ENCODE measurements at regions not wholly inside any gene's neighbourhood (a gene's known extent, or its start where the extent isn't known, plus 50 kb on each side); places are given as distances from the start of the nearest gene placed in this dataset.

DNA sequence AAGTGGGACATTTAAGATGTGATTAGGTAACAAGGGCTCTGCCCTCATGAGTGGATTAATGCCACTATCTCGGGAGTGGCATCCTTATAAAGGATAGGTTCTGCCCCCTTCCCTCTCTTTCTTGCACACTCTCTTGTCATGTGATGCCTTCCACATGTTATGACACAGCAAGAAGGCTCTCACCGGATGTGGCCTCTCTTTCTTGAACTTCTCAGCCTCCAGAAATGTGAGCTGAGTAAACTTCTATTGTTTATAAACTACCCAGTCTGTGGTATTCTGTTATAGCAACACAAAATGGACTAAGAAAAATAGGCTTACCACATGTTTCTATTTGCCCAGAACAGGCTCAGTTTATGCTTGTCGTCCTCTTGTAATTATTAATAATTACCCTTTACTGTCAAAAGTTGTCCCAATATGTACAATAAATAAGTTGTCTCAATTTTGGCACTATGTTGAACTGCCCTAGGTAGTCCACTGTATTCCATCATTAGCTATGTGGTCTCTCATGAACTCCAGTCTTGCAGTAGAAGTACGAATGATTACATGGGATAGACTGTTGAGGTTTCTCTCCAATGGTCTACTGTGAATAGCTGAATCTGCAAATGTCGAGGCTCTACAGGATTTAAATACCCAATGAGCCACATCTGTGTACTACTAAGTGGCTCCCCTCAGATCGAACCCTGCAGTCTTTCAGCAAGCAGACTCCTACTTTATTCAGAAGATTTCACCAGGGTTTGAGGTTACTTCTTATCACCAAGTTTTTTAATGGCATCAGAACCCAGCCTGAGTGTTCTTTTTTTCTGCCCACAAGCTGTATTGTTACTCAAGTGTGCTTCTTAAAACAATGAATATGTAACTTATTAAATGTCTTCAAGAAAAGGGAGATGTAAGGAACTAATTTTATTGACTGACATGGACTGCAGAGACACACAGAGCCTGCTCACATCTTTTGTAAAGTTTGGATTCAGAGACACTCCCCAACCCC, 102.0 kb upstream of the LEF1 start:
- Mint-ChIP-seq H3K36me3 (ENCODE audit: low read depth) (no peaks in the 10 kb centered on the region), H3K27me3 (no peaks in the 10 kb centered on the region), H3K9me3 (no peaks in the 10 kb centered on the region), H3K27ac (no peak overlapping the region), H3K4me1 (no peaks in the 10 kb centered on the region), H3K4me3 (no peak overlapping the region)
- DNase-seq, result no peak
- ChIA-PET POLR2A (no interaction called here), CTCF (no interaction called here)

DNA sequence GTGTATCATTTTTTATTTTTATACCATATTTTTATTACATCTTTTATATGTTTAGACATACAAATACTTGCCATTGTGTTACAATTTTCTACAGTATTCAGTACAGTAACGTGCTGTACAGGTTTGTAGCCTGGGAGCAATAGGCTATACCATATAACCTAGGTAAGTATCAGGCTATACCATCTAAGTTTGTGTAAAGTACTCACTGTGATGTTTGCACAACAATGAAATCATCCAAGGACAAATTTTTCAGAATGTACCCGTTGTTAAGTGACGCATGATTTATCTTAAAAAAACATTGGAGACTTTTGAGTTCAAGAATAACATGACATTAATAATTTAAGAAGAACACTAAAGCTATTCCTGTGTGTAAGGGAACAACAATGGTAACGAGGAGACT, 96.0 kb upstream of the LEF1 start:
- Mint-ChIP-seq H3K27me3 (no peaks in the 10 kb centered on the region), H3K36me3 (ENCODE audit: low read depth) (no peaks in the 10 kb centered on the region), H3K27ac (no peak overlapping the region), H3K9me3 (no peaks in the 10 kb centered on the region), H3K4me1 (no peaks in the 10 kb centered on the region), H3K4me3 (no peak overlapping the region)
- CTCF ChIA-PET, result no interaction called here
- DNase-seq, result no peak
- POLR2A ChIA-PET, result no interaction called here

DNA sequence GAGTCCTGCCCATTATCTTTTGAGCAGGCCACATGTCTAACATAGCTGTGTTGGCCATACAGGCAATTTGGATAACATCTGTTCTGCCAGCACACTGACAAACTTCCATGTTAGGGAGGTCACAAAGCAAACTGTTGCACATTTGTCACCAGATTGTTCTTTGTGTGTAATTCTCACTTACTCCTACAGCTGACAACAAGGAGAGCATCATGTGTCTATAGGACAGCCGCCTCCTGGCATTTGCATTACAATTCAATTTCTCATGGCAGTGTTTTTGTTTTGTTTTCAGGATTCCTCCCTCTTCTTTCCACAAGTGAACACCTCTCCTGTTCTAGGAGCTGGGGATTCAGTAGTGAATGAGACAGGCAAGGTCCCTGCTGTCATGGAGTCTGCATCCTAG, 94.3 kb upstream of the LEF1 start:
- ChIA-PET CTCF (no interaction called here), POLR2A (no interaction called here)
- no peak for DNase-seq
- Mint-ChIP-seq H3K4me1 (no peaks in the 10 kb centered on the region), H3K27me3 (no peaks in the 10 kb centered on the region), H3K36me3 (ENCODE audit: low read depth) (no peaks in the 10 kb centered on the region), H3K4me3 (no peak overlapping the region), H3K9me3 (no peaks in the 10 kb centered on the region), H3K27ac (no peak overlapping the region)

DNA sequence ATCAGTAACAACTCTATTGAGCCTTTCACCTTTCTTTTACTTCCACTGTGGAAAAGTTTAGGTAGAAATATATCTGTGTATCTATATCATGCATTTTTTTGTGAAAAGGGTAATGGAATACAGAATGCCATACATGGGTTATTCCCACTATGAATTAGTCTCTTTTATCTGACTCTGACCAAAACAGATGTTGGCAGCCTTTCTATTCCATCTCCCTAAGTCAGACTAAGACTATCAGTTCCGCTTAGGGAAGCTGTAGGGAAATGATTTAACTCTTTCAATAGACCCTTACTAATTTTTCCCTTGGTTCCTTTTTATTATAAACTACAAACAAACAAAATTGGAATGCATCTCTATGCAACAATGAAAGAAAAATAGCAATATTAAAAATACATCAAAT, 92.3 kb upstream of the LEF1 start:
- no peak overlapping the region for H3K4me3 Mint-ChIP-seq
- no peaks in the 10 kb centered on the region for H3K27me3 Mint-ChIP-seq
- H3K9me3 Mint-ChIP-seq, result no peaks in the 10 kb centered on the region
- POLR2A ChIA-PET, result no interaction called here
- CTCF ChIA-PET, result no interaction called here
- no peaks in the 10 kb centered on the region for H3K36me3 Mint-ChIP-seq (ENCODE audit: low read depth)
- H3K27ac Mint-ChIP-seq, result no peak overlapping the region
- H3K4me1 Mint-ChIP-seq, result no peaks in the 10 kb centered on the region
- DNase-seq, result no peak

DNA sequence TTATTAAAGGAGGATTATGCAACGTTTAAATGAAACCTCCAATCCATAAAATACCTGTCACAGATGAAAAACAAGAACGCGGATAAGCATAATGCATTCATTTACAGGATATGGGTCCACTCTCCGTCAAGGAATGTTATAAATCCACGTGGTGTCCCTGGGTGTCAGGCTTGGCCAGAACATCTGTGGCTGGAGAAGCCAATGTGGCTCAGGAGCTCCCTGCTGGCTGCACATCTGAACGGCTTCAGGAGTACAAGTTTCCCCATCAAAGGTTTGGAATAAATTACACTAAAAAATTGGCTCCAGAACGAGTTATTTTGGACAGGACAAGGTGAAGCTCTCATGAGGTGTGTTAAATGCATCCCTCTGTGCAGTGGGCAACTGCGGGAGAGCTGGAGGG, 87.8 kb upstream of the LEF1 start:
- CTCF ChIA-PET, result interaction anchor here (0.6 kb wide), 1 partner anchor 18 kb away, joined by 3 read pairs; no protein-coding TSS in a partner anchor
- POLR2A ChIA-PET, result no interaction called here
- no peaks in the 10 kb centered on the region for H3K9me3 Mint-ChIP-seq
- H3K27me3 Mint-ChIP-seq, result no peaks in the 10 kb centered on the region
- H3K4me1 Mint-ChIP-seq, result no peaks in the 10 kb centered on the region
- no peak for DNase-seq
- H3K4me3 Mint-ChIP-seq, result no peak overlapping the region
- no peaks in the 10 kb centered on the region for H3K36me3 Mint-ChIP-seq (ENCODE audit: low read depth)
- no peak overlapping the region for H3K27ac Mint-ChIP-seq

DNA sequence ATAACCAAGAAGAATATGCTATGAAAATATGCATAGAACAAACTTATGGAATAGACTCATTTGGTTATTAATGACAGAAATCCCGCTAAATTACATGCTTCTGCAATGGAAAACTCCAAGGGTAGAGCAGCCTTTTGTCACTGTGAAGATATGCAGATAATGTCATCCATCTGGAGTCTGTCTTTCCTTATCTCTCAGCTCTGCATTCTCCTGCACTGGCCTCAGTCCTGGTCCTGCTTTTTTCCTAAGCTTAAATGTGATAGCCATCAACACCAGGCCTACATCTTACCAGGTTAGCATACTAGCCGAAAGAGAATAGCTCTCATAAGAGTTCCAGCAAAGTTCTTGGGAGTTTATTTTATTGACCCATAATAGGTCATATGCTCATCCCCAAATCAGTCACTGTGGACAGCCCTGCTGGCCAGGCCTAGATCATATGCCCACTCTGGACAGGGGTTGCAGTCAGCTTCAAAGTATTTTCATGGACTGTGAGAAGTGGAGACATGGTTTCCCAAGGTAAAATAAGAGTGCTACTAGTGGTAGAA, 86.5 kb upstream of the LEF1 start:
- CTCF ChIA-PET, result no interaction called here
- no peaks in the 10 kb centered on the region for H3K9me3 Mint-ChIP-seq
- no peak for DNase-seq

DNA sequence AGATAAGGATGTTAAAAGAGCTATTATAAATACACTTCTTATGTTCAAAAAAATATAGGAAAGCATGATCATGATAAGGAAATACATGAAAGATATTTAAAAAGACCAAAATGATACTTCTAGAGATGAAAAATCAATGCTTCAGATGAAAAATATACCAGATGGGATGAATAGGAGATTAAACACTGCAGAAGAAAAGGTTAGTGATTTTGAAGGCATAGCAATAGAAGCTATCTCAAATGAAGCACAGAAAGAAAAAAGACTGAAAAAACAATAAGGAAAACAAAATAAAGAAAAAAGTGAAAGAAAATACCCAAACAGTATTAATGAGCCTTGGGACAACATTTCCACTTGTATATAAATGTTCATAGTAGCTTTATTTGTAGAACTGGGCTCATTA, 80.7 kb upstream of the LEF1 start:
- Mint-ChIP-seq H3K27me3 (no peaks in the 10 kb centered on the region), H3K36me3 (ENCODE audit: low read depth) (no peaks in the 10 kb centered on the region), H3K9me3 (no peaks in the 10 kb centered on the region), H3K27ac (no peak overlapping the region), H3K4me1 (no peaks in the 10 kb centered on the region), H3K4me3 (no peak overlapping the region)
- no peak for DNase-seq
- ChIA-PET CTCF (no interaction called here), POLR2A (no interaction called here)

More for the DNA sequence above, 86.5 kb upstream of the LEF1 start:
- Mint-ChIP-seq H3K27ac (no peak overlapping the region), H3K4me1 (no peaks in the 10 kb centered on the region), H3K4me3 (no peak overlapping the region), H3K36me3 (ENCODE audit: low read depth) (no peaks in the 10 kb centered on the region), H3K27me3 (no peaks in the 10 kb centered on the region)
- POLR2A ChIA-PET, result no interaction called here

DNA sequence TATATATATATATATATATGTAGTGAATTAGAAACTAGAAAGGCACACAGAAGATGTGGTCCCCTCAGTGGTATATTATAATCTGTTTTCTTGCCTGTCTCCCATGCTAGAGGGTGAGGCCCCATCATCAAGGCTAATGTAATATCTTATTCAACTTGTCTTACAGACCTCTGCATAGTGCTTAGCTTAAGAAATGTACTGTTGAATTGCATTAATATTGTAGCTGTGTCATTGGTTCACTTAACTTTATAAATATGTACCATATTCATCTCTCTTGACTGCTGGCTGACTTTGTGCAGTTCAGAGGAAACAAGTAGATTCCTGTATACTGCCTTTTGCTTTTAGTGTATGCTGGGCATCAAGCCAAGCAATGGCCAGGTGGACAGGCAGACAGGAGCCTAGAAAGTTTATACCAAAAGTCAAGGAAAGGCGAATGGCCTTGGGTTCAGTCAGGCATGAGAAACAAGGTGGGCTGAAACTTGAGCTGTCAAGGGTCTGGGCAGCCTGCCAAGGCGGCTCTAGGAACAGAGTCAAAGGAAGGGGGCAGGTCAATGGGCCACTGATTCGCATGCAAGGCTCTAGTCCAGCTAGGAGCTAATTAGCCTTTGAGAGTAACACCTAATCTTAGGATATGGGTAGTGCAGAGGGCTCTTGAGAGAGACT, 78.8 kb upstream of the LEF1 start:
- POLR2A ChIA-PET, result no interaction called here
- Mint-ChIP-seq H3K4me3 (no peak overlapping the region), H3K36me3 (ENCODE audit: low read depth) (no peaks in the 10 kb centered on the region), H3K4me1 (no peaks in the 10 kb centered on the region), H3K27ac (no peak overlapping the region), H3K9me3 (no peaks in the 10 kb centered on the region), H3K27me3 (no peaks in the 10 kb centered on the region)
- DNase-seq, result no peak
- CTCF ChIA-PET, result no interaction called here

DNA sequence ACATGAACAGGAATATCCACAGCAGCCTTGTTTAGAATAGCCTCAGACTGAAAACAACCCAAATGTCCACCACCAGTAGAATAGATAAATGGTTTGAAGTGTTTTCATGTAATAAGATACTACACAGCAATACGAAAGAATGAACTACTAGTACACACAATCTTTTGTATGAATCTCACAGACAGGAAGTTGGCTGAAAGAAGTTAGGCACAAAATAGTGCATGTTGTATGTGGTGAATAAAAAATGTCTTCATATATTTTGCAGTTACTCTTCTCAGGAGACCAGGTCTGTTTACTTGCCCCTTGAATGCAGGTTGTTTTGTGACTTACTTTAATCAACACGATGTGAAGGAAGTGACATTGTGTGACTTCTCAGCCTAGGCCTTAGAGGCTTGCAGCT, 75.9 kb upstream of the LEF1 start:
- CTCF ChIA-PET, result no interaction called here
- POLR2A ChIA-PET, result no interaction called here
- H3K36me3 Mint-ChIP-seq (ENCODE audit: low read depth), result no peaks in the 10 kb centered on the region
- no peaks in the 10 kb centered on the region for H3K9me3 Mint-ChIP-seq
- DNase-seq, result no peak
- no peak overlapping the region for H3K27ac Mint-ChIP-seq
- no peaks in the 10 kb centered on the region for H3K4me1 Mint-ChIP-seq
- no peaks in the 10 kb centered on the region for H3K27me3 Mint-ChIP-seq
- H3K4me3 Mint-ChIP-seq, result no peak overlapping the region

DNA sequence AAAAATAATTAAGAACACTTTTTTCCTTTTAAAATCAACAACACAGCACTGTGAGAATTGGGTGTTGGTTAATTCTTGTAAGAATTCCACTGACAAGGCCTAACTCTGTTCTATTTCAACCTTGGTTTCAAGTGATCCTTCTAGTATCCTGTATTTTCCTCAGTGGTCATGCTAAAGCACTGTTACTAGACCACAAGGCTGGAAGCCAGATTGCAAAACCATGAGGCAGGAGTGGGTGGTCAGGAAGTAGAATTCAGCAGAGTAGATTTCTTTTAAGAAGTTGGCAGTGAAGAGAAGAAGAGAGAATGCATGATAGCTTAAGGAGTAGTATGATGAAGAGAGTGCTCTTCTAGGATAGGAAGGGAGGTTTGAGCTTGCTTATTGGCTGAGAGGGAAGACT, 71.6 kb upstream of the LEF1 start:
- CTCF ChIA-PET, result no interaction called here
- Mint-ChIP-seq H3K27ac (no peak overlapping the region), H3K4me1 (no peaks in the 10 kb centered on the region), H3K36me3 (ENCODE audit: low read depth) (no peaks in the 10 kb centered on the region), H3K27me3 (no peaks in the 10 kb centered on the region), H3K9me3 (no peaks in the 10 kb centered on the region), H3K4me3 (no peak overlapping the region)
- no peak for DNase-seq
- POLR2A ChIA-PET, result no interaction called here

DNA sequence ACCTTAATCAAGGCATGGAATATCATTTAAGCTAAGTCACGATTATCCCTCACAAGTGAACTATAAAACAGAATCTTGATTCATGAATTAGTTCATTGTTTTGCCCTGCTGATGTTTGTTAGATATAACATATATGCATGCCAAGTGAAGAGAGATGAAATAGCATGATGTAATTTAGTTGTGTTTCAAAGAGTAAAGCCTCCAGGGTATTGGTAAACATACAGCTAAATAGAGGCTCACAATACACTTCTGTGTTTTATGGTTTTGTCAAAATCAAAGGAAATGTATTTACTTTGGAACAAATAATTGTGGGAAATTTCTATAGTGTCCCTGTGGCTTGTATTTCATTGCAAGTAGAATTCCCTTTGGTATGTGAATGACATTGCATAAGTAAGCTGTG, 69.0 kb upstream of the LEF1 start:
- DNase-seq, result no peak

DNA sequence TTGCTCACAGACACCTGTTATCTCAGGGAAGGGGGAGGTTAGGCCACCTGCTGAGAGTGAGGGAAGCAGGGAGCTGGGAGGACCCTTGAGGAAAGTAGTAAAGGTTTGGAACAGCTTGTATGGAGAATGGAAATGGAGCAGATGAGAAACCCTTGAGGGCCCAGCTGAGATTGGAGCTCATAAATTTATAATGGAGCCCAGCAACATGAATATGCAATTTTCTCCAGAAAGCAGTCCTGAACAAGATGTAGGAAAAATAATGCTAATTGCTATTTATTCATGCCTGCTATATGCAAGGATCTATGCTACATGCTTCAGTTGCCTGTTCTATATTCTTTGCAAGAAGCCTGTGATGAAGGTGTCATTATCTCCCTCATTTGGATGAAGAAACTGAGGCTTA, 67.5 kb upstream of the LEF1 start:
- H3K36me3 Mint-ChIP-seq (ENCODE audit: low read depth), result peaks cover 4% of the 10 kb centered on the region
- H3K4me3 Mint-ChIP-seq, result no peak overlapping the region
- no peaks in the 10 kb centered on the region for H3K4me1 Mint-ChIP-seq
- no peak overlapping the region for H3K27ac Mint-ChIP-seq
- H3K9me3 Mint-ChIP-seq, result no peaks in the 10 kb centered on the region
- POLR2A ChIA-PET, result no interaction called here
- CTCF ChIA-PET, result no interaction called here
- no peak for DNase-seq
- peaks cover 2% of the 10 kb centered on the region for H3K27me3 Mint-ChIP-seq

More for the DNA sequence above, 69.0 kb upstream of the LEF1 start:
- ChIA-PET CTCF (no interaction called here), POLR2A (no interaction called here)
- Mint-ChIP-seq H3K4me1 (no peaks in the 10 kb centered on the region), H3K27me3 (peaks cover 2% of the 10 kb centered on the region), H3K27ac (no peak overlapping the region), H3K4me3 (no peak overlapping the region), H3K9me3 (no peaks in the 10 kb centered on the region), H3K36me3 (ENCODE audit: low read depth) (peaks cover 4% of the 10 kb centered on the region)

DNA sequence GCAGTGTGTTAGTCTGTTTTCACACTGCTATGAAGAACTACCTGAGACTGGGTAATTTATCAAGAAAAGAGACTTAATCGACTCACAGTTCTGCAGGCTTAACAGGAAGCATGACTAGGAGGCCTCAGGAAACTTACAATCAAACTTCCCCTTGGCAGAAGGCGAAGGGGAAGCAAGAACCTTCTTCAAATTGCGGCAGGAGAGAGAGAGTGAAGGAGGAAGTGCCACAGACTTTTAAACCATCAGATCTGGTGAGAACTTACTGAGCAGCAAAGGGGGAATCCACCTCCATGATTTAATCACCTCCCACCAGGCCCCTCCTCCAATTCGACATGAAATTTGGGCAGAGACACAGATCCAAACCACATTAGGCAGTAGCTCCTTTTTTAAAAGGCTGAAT, 59.2 kb upstream of the LEF1 start:
- H3K27me3 Mint-ChIP-seq, result no peaks in the 10 kb centered on the region
- DNase-seq, result no peak
- CTCF ChIA-PET, result no interaction called here
- no peak overlapping the region for H3K4me3 Mint-ChIP-seq
- H3K36me3 Mint-ChIP-seq (ENCODE audit: low read depth), result no peaks in the 10 kb centered on the region
- no peaks in the 10 kb centered on the region for H3K9me3 Mint-ChIP-seq
- no peak overlapping the region for H3K27ac Mint-ChIP-seq
- POLR2A ChIA-PET, result no interaction called here
- no peaks in the 10 kb centered on the region for H3K4me1 Mint-ChIP-seq

DNA sequence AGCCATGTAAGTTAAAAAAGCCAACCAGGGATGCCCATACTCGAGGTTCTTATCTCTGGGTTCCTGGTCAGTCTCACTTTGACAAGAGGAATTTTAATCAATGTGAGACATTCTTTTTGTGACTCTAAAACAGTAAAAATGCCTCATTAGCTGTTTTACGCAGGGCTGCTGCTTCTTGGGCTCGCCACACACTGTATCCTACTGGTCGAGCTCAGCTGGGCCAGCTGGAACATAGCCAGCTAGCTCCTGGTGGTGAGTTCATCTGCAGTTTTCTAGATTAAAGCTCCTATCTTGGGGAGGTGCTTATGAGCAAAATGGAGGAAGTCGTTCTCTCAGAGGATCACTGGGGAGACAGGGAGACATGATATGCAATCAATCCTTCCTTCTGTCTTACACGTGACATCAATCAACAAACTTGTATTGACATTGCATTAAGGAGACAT, 55.9 kb upstream of the LEF1 start:
- POLR2A ChIA-PET, result no interaction called here
- no peaks in the 10 kb centered on the region for H3K4me1 Mint-ChIP-seq

More for the DNA sequence above, 55.9 kb upstream of the LEF1 start:
- no peak overlapping the region for H3K4me3 Mint-ChIP-seq
- CTCF ChIA-PET, result no interaction called here
- H3K27me3 Mint-ChIP-seq, result no peaks in the 10 kb centered on the region
- H3K9me3 Mint-ChIP-seq, result no peaks in the 10 kb centered on the region
- H3K27ac Mint-ChIP-seq, result no peak overlapping the region
- DNase-seq, result no peak
- no peaks in the 10 kb centered on the region for H3K36me3 Mint-ChIP-seq (ENCODE audit: low read depth)
